ENCODE measurements at regions not wholly inside any gene's neighbourhood (a gene's known extent, or its start where the extent isn't known, plus 50 kb on each side); places are given as distances from the start of the nearest gene placed in this dataset.
A peak's percentile ranks its signal among the peaks of the same experiment; 100 is the strongest.

DNA sequence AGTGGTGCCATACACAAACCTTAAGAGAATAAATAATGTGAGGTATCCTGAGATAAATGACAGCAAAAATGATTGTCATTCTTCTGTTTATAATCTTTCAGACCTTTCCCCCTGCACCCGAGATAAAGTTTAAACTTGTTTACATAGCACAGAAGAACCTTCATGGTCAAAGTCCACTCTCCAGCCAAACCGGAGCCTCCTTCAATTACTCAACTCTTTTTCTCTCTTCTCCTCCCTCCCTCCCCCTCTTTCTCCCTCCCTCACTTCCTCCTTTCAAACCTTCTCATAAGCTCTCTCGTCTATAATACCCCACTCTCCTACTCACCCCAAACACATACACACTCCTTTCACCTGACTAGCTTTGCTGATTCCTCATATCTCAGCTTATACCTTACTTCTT lies 198.9 kb downstream of the EFHB start:
- no peak for DNase-seq (ENCODE audit: low read depth, low spot score)
- H3K4me3 ChIP-seq (ENCODE audit: low read length) = no peak overlapping the region

DNA sequence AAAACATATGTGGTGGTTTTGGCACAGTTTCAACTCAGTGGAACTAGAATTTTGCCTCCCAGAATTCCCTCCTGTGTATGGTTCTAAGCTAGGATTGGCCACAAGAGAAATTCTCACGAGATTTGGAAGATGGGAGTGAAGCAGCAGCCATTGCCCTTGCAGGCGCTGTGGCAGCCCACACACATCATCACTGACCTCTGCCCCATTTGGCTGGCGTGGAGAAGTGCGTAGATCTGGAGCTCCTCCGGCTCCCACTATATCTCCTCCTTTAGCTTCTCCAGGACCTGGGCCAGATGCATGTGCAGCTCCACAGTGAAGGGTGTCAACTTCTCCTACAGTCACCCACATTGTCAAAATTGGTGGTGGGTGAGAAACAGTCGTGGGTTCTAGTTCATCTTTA lies 199.6 kb downstream of the EFHB start:
- DNase-seq (ENCODE audit: low read depth, low spot score) = no peak
- no peak overlapping the region for H3K4me3 ChIP-seq (ENCODE audit: low read length)

DNA sequence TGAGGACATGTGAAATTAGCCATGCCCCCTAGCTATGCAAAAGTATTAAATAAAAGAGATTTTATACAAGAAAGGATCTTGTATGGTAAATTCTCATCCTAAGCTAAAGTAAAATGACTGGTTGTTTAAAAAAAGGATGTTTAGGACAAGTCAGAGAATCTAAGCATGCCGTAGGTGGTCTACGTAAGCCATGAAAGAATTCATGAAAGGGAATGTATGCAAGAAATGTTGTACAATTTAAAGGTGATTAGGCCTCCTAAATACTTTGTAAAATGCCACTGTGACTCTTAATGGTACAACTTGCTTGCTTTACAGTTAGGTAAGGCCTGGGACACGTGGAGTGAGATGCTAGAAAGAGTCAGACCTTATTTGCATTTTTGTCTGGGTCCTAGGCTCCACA lies 209.0 kb downstream of the EFHB start:
- DNase-seq (ENCODE audit: low read depth, low spot score) = no peak
- H3K4me3 ChIP-seq (ENCODE audit: low read length) = no peak overlapping the region

DNA sequence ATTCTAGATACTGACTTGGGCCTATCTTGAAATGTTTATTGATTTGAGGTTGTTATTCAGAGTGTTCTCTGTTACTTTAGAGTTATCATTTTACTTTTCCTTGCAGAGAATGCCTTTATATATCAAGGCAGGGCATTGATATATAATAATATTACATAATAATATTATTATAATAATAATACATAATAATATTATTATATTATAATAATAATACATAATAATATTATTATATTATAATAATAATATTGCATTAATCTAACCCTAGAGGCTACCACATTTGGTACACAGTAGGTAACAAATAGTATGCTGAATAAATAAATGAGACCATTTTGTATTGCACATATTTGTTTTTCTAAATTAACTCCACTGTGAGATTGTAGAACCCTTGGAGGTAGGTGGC lies 216.3 kb downstream of the EFHB start:
- no peak overlapping the region for H3K4me3 ChIP-seq (ENCODE audit: low read length)
- DNase-seq (ENCODE audit: low read depth, low spot score) = no peak

DNA sequence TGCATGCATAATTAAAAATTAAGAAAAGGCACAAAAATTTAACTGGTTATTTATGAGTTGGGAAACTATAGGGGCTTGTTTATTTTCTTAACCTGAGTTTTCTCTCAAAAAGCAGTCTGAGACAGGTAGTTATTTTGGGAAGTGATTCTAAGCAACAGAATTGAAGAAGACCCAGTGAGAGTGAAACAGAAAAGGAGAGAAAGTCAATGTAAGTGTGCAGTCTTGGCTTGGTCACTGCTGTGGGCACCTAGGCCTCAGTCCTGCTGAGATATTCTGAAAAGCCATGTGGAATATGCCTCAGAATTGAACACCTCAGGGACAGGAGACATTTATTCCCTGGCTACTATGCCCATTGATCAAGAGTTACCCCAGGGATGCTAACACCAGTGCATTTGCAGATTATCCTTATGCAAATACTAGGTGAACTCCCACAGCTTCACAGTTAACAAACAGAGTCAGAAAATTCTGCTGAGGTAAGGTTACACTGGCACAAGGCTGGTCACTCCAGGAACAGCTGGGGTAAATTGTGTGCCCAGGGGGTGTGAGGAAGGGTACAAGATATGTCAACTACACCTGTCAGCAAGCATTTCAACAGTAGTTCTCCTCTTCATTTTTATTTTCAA lies 222.7 kb downstream of the EFHB start:
- no peak for DNase-seq (ENCODE audit: low read depth, low spot score)
- no peak overlapping the region for H3K4me3 ChIP-seq (ENCODE audit: low read length)

DNA sequence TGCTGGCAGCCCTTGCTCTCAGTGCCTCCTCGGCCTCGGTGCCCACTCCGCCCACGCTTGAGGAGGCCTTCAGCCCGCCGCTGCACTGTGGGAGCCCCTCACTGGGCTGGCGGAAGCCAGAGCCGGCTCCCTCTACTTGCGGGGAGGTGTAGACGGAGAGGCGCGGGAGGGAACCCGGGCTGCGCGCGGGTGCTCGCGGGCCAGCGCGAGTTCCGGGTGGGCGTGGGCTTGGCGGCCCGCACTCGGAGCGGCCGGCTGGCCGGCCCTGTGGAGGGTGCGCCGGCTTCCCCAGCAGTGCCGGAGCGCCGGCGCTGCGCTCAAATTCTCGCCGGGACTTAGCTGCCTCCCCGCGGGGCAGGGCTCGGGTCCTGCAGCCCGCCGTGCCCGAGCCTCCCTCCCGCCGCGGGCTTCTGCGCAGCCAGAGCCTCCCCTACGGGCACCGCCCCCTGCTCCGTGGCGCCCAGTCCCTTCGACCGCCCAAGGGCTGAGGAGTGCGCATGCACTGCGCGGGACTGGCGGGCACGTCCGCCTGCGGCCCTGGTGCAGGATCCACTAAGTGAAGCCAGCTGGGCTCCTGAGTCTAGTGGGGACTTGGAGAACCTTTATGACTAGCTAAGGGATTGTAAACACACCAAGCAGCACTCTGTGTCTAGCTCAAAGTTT lies 231.5 kb downstream of the EFHB start:
- DNase-seq (ENCODE audit: low read depth, low spot score) = no peak
- no peak overlapping the region for H3K4me3 ChIP-seq (ENCODE audit: low read length)

DNA sequence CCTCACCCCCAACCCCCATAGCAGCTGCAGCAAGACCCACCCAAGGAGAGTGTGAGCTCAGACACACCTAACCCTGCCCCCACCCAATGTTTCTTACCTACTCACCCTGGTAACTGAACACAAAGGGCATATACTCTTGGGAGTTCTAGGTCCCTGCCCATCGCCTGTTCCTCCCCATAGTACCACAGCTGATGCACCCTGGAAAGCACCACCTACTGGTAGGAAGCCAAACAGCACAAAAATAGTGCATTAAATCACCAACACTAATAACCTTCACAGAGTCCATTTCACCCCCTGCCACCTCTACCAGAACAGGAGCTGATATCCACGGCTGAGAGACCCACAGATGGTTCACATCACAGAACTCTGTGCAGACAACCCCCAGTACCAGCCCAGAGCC lies 245.2 kb downstream of the EFHB start:
- peak; percentile 19 for DNase-seq (ENCODE audit: low read depth, low spot score)
- H3K4me3 ChIP-seq (ENCODE audit: low read length) = no peak overlapping the region

DNA sequence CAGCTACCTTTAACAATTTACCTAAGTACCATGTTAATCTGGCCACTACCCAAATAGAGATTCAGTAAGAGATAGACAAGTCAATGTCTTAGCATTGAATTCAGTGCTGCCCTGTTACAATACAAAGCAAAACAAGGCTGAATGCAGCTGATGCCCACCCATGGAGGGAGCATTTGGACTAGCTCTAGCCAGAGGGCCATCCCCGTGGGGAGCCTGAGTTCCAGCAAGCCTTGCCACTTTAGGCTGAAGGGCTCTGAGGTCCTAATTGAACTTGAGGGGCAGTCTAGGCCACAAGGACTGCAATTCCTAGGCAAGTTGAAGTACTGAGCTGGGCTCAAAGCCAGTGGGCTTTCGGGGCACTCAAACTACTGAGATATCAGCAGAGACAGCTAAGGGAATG lies 265.9 kb downstream of the EFHB start:
- DNase-seq (ENCODE audit: low read depth, low spot score) = no peak
- H3K4me3 ChIP-seq (ENCODE audit: low read length) = no peak overlapping the region

DNA sequence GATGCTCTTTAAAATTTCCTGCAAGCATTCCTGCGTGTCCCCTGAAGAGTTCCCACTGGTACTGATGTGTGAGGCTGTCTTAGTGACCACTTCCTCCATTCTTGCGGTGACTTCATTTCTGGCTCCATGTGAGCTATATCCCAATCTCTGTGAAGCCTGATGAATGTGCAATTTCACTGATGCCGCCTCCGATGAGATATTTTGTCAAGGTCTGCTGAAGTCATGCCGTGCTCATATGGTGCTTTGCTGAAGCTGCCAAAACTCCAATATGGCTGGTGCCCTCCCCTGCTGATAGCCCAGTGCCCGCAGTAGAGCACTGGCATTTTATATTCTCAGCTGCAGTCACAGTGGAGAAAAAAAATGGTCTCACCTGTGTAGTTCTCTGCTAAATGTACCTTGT lies 271.5 kb downstream of the EFHB start:
- no peak overlapping the region for H3K4me3 ChIP-seq (ENCODE audit: low read length)
- no peak for DNase-seq (ENCODE audit: low read depth, low spot score)

DNA sequence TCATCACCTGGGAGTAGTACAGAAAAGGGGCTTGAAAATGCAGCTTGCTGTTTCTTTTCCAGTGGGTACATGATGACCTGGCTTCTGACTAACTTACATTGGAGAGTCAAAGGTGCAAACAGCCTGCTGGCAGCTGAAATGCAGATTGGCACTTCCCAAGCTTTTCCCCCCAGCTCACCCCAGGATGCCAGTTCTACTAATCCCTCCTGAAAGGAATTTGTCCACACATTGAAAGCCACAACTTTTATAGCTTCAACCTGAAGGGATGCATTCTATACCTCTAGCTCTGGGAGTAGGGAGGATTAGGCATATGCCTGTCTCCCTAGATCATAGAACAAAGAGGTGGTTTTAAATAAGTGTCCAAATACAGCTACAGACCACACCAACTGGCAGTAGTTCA lies 281.7 kb downstream of the EFHB start:
- no peak for DNase-seq (ENCODE audit: low read depth, low spot score)
- no peak overlapping the region for H3K4me3 ChIP-seq (ENCODE audit: low read length)

DNA sequence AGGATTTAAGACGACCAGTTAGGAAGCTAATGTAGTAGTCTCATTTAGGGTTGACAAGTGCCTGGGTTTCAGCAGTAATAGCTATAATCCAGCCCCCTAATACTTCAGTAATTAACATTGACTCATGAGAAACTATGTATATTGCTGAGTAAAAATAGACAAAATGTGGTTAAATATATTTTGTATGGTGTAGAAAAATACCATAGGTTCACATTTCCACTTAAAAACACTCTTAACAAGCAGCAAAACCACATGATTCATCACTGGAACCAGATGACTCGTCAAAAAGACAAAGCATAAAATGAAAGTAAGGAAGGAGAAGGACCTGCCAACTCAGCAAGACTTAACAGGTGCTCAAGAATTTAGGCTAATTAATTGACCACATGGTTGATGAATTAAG lies 288.9 kb downstream of the EFHB start:
- no peak for DNase-seq (ENCODE audit: low read depth, low spot score)

DNA sequence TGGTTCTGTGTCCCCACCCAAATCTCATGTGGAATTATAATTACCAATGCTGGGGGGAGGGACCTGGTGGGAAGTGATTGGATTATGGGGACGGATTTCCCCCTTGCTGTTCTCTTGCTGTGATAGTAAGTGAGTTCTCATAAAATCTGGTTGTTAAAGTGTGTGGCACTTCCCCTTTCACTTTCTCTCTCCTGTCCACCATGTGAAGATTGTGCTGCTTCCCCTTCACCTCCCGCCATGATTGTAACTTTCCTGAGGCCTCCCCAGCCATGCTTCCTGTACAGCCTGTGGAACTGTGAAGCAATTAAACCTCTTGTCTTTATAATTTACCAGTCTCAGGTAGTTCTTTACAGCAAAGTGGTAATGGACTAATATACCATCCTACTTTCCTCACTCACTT lies 289.6 kb downstream of the EFHB start:
- no peak overlapping the region for H3K4me3 ChIP-seq (ENCODE audit: low read length)
- no peak for DNase-seq (ENCODE audit: low read depth, low spot score)

More for the DNA sequence above, 288.9 kb downstream of the EFHB start:
- H3K4me3 ChIP-seq (ENCODE audit: low read length) = no peak overlapping the region

DNA sequence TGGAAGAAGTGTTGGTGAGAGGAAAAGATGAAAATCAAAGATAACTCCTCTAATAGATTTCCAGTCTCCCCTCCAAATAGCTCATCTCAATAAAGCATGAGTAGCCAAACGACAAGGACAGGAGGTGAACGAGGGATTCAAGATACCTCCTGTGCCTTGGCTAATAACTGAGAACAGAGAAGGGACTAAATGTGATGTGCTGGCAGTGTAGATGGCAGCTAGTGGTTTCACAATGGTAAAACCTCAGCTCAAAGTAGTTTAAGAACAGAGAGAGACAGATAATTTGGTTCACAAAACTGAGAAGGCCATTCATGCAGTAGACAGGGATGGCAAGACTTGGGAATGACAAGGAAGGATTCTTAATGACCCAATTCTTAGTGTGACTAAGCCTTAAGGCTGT lies 292.6 kb downstream of the EFHB start:
- no peak for DNase-seq (ENCODE audit: low read depth, low spot score)
- H3K4me3 ChIP-seq (ENCODE audit: low read length) = no peak overlapping the region

DNA sequence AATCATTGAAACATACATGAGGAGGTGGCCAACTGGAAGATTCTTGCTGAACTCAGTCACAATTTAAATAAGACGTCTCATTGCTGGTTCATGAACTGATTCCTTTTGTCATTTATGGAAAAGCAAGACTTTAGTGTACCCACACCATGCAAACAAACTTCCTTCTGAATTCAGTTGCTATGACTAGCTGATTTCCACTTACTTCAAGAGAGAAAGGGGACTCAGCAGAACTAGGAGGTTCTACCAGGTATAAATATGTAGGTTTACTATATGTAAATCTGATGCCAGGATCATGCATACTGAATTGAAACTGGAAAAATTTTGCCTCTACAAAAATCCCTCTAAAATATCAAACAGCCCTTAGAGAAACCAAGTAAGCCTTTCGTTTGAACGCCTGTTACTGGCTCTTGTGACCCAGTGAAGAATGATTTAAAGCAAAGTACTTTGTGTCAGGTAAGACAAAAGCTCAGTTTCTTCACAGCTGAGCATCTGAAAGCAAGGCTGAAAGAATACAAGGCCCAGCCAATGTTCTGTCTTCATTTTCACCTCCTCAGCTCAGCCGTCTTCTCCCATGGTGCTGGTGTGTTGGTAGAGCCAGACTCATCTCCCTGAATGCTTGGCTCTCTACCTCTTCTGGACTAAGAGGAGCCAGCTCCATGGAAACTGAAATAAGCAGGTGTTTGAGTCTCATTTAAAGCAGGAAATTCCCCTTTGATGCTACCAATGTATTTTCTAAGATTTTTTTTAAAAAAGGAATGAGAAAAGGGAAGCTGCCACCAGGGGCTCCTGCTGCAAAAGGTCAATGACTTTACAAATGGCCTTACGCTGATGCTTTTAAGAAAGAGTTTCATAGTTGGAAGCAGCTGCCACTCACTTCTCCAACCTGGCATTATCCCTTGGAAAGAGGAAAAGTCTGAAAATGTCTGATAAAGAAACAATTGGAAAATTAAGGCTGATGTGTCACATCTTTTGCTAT lies 301.6 kb downstream of the EFHB start:
- no peak for DNase-seq (ENCODE audit: low read depth, low spot score)
- H3K4me3 ChIP-seq (ENCODE audit: low read length) = no peak overlapping the region

DNA sequence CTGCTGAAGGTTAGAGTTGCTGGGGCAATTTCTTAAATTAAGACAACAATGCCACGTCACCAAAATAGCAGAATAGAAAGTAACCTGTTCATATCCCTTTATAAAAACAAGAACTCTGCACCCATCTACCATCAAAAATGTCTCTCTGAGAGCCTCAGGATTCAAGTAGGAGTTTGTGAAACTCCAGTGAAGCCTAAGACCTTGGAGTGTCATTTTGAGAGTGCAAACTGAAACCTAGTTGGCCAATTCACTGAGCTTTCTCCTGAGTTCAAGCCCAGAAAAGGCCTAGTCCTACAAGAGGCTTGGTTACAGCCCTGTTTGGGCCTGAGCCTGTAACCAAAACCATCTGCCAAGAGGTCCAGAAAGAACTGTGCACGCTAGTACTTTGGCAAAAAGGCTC lies 335.1 kb downstream of the EFHB start:
- no peak for DNase-seq (ENCODE audit: low read depth, low spot score)

DNA sequence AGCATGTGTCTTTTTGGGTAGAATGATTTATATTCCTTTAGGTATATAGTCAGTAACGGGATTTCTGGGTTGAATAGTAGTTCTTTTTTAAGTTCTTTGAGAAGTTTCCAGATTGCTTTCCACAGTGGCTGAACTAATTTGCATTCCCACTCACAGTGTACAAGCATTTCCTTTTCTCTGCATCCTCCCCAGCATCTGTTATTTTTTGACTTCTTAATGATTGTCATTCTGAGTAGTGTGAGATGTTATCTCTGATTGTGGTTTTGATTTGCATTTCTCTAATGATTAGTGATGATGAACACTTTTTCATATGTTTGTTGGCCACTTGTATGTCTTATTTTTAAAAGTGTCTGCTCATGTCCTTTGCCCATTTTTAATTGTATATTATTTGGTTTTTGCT lies 337.6 kb downstream of the EFHB start:
- H3K4me3 ChIP-seq (ENCODE audit: low read length) = no peak overlapping the region
- no peak for DNase-seq (ENCODE audit: low read depth, low spot score)

More for the DNA sequence above, 335.1 kb downstream of the EFHB start:
- no peak overlapping the region for H3K4me3 ChIP-seq (ENCODE audit: low read length)

DNA sequence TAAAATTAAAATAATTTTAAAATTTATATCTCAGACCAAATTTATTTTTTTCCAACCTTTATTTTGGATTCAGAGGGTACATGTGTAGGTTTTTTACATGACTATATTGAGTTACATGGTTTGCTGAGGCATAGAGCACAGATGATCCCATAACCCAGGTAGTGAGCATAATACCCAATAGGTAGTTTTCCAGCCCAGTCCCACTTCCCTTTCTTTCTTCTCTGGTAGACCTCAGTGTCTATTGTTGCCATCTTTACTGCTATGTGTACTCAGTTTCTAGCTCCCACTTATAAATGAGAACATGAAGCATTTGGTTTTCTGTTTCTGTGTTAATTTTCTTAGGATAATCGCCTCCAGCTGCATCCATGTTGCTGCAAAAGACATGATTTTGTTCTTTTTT lies 338.1 kb downstream of the EFHB start:
- no peak for DNase-seq (ENCODE audit: low read depth, low spot score)

More for the DNA sequence above, 338.1 kb downstream of the EFHB start:
- H3K4me3 ChIP-seq (ENCODE audit: low read length) = no peak overlapping the region
